Stimulated activated CD8-positive, alpha-beta memory T cell treated with anti-CD3 and anti-CD28 coated beads, Interleukin-15, amount 100 ng/mL, for 1 hour (primary cell): ENCODE measurements at regions not wholly inside any gene's neighbourhood (a gene's known extent, or its start where the extent isn't known, plus 50 kb on each side); places are given as distances from the start of the nearest gene placed in this dataset.

Experiments
- DNase-seq: peaks from one replicate; pipeline ENCODE4 v3.0.0-alpha.2; 2020; ENCODE audit warnings: low read depth

DNA sequence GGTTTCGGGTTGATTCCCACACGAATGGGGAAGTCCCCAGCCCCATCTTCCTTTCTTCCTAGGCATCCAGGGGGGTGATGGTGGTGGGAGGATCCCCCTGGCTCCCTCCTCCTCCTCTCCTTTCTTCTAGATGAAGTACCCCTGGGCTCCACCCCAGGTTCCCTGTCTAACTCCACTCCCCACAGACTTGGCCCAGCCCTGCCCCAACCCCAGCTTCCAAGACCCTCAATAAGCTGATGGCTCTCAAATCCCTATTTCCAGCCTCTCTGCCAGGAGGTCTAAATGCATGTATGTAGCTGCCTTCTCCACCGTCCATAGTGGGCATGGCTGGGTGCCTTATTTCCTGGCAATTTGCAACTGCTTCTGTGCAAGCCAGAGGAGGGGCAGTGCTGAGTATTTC is 383.7 kb downstream of the BCL11B start:
- DNase-seq, result no peak

DNA sequence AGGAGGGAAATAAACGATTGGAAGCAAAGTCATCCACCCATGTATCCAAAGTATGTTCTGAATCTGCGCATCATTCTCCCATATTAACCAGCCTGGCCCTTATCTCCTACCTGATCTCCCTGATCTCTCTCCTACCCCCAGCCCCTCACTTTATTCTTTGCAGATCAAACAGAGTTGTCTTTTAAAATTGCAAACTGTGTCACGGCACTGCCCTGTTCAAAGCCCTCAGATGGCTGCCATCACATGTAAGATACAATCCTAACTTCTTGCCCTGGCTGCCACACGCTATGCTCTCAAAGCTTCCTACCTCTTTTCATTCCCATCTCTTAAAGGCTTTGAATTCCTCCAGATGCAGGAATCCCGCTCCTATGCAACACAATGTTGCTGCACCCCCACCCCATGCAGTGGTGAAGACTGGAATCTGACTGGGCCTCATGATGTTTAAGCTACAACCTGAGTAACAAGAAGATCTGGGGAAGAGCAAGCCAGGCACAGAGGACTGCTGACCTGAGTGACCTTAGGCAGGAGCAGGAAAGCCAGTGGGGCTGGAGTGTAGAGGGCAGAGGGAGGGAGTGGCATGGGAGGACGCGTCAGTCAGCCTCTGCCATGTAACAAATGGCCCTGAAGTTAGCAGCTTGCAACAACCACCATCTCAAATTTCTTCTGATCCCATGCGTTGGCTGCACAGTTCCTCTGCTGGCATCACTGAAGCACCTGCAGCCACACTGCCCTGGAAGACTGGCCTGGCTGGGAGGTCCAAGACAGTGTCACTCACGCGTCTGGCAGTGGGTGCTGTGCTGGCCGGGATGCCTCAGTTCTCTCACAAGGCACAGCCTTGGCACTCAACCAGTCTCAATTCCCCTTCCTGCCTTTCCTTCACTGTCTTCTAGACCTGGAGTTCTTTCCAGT is 382.8 kb downstream of the BCL11B start:
- no peak for DNase-seq

DNA sequence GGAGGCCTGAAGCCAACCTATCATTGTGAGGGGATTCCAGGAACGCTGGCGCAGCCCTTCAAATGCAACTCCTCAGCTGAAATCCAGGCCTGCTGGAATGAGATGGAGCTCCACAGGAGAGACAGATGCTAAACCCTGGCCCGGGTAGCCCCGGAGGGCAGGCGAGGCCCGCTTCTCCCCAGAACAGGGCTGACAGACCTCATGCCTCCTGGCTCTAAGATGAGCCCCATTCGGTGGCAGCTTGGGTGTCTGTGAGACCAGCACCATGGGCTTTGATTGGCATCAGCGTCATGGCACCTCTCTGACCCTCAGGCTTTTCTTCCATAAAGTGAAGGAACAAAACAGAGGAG is 382.2 kb downstream of the BCL11B start:
- no peak for DNase-seq

DNA sequence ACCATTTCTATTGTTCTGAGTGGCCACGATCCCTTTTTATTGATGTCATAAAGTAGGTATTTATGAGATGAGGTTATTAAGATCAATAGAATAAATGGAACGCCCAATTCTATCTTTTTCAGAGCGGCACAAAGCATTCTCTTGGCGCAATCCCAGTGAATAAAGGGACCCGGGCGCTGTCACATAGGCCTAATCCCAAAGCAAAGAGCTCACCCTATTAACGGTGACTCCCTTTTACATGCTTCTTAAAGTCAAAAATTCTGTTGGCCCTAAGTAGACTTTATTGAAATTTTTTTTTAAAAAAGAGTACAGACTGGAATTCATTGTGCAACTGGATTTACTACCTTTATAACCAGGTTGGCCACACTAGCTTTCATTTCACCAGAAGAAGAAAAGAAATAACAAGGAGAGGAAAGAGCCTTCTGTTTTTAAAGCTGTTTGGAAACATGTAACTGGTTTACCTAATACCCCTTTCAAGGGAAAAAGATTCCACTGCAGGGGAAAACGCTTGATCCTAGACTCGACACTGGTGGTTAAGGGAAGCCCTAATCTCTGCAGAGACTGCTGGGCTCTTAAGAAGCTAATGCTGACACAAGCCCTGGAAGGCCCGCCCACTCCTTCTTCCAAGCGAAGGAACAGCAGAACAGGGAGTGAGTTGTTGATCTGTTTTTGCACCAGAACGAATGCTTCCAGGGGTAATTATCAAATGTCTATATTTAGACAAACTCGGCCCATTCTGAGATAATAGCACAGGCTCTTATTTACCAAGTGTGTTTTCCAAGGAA is 381.2 kb downstream of the BCL11B start:
- no peak for DNase-seq

DNA sequence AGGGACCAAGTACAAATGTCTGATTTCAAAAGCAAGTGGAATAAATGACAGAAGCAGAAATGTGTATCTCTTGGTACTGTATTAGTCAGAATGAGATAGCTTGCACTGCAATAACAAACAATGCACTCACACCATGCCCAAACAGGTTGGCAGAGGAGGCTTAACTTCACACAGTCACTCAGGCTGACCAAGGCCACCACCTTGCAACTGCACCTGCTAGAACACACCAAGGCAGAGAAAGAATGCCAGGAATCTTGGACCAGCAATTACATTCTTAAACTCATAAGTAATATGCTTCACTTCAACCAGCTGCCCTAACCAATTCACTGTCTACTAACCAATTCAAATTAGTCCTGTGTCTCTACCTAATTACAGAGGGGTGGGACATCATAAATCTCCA is 378.3 kb downstream of the BCL11B start:
- no peak for DNase-seq

DNA sequence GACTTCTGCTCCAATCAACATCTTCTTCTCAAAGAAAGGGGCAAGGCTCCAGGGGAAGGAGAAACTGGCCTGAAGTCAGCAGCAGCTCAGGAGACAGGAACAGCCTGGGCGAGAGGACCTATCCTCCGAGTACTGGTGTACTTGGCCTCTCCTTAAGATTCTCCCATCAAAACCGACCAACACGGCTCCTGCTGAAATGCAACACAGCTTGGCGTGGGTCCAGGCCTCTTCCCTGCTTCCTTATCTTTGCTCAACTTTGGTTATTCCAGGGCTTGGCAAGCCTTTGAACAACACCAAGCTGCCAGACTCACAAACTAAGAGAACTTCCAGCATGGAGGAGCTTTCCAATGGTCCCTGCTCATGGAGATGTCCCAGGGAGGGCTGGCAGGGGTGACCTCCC is 377.4 kb downstream of the BCL11B start:
- no peak for DNase-seq

DNA sequence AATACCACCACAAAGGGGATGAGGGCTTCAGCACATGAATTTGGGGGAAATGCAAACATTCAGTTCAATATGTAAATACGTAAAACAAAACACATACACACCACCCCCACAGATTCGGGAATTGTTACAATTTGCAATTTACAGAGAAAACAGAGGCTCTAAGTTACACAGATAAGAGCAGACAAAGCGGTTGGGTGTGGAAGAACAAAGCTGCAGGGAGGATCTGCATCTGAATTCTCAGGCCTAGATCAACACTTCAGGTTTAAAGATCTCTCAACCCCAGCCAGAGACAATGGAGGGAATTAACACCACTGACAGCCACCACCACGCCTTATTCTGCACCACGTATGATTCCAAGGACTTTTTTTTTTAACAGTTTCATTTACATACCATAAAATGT is 375.5 kb downstream of the BCL11B start:
- no peak for DNase-seq

DNA sequence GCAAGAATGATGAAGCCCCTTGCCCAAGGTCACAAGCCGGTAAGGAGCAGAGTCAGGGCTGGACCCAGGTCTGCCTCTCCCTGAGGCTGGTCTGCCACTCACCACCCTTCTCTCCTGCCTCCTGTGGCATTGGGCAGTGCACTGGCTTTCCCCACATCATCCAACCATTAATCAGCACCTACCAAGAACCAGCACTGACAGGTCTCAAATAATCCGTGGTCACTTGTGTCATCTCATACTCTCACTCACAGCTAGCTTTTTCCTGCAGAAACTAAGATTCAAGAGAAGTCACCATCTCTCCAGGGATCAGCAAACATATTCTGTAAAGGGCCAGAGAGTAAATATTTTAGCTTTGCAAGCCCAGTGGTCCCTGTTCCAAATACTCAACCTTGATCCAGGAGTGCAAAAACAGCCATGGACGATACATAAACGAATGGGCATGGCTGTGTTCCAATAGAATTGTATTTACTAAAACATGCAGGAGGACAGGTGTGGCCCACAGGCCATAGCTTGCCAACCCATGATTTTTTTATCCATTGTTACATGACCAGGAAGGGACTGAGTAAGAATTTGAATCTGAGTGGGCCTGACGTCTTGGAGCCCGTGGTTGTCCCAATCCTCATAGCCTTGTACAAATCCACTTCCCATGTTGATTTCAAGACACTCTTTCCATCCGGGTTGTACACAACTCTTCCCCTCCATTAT is 374.2 kb downstream of the BCL11B start:
- DNase-seq, result no peak

DNA sequence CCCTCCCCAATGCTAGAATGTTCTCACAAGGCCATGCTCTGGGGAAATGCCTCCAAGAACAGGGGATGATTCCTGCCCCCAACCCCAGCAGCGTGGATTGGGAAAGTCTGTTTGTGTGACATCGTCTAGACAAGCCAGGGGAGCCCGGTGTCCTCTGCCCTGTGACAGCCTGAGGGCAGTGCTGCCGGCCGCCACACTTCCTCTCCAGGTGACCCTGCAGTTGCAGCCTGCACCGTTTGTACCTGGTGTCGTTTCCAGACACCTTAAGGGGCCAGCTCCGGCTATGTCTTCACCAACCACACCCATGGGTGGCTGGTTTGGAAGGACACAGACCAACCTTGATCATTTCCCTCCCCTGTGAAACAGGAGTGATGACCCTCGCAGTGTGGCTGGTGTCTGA is 372.6 kb downstream of the BCL11B start:
- DNase-seq, result no peak

DNA sequence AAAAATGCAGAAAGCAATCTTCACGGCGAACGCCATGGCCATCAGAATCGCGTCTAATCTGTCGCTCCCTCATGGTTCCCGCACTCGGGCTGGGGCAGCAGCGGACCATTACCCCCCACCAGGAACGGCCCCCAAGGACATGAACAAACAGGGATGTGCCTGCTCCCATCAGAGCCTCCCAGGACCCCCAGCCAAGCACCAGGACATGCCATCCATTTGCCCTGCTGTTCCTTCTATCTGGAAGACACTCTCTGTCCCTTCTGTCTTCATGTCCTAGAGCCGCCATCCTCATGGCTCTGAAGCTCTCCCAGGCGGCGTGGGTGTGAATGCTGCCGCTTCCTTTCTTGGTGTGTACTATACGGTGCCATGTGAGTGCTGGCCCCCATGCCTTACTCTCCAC is 371.8 kb downstream of the BCL11B start:
- DNase-seq, result no peak

DNA sequence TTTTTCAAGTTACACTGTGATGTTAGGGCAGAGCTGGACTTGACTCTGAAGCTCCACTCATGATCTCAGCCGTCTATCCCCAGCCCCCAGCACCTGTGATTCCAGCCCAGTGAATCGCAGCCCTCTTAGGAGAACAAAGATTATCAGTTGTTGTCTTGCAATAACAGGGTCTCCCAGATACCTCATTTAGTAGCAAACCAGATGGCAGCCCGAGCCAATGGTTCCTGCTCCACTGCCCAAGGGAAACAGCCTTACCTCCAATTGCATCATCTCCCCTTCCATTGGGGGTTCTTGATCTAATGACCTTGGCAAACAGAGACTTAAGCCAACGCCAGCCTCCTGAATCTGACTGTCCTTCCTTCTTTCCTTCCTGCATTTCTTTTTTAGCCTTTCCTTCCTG is 371.2 kb downstream of the BCL11B start:
- no peak for DNase-seq

DNA sequence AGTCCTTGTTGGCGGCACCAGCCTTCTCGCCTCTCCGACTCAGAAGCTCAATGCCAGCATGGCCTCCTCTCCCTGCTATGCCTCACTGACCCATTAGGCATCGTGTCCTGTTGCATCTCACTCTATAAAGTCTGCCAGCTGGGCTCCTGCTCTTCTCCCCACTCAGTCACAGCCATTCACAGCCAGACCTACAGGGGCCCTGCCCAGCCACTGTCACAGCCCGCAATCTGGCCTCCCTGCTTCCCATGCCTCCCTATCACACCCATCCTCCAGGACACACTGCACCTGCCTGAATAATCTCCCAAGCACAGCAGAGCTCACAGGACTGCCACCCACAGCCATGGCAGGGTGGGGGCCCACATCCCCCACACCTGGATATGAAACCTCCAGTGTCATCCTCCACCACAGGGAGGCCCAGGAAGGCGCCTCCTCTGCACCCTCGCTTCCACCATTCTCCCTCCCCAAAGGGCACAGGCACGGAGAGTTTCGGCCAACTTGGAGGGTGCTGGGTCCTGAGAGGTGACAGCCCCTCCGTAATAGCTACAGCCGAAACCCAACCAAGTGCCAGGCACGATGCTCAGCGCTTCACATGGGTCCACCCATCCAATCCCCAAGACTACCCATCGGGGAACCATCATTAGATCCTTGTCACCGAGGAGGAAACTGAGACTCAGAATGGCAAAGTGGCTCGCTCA is 370.3 kb downstream of the BCL11B start:
- no peak for DNase-seq

DNA sequence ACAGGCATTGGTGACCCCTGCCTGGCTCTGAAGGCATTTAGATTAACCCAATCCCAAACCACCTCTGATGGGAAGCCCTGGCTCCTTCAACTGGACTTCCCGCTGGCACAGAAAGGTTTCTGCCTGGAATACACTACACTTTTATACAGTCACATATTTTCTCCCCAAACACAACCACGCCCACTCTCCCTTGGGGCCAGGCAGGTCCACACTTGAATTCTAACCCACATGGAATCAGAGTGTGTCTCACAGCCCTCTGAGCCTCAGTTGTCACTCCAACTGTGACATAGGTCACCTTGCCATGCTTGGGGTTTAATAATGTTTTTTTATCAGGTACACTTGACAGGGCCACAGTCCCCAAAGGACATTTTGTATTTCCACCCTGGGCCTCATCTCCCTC is 368.6 kb downstream of the BCL11B start:
- no peak for DNase-seq

DNA sequence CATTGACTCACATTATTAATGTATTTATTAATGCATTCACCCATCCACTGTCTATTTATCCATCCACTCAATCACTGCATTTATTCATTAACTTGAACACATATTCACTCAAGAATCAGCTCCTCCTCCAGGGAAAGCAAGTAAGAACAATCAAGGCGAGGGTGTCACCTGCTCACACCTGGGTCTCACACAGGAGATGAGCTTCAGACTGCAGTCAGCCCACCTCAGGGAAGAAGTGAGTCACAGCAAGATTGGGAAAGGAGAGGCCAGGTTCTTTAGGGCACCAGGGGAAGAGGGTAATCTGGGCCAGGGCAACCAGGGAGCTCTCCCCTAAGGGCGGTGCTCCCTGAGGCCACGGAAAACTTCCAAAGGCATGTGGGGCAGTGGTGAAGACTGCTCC is 367.3 kb downstream of the BCL11B start:
- no peak for DNase-seq

DNA sequence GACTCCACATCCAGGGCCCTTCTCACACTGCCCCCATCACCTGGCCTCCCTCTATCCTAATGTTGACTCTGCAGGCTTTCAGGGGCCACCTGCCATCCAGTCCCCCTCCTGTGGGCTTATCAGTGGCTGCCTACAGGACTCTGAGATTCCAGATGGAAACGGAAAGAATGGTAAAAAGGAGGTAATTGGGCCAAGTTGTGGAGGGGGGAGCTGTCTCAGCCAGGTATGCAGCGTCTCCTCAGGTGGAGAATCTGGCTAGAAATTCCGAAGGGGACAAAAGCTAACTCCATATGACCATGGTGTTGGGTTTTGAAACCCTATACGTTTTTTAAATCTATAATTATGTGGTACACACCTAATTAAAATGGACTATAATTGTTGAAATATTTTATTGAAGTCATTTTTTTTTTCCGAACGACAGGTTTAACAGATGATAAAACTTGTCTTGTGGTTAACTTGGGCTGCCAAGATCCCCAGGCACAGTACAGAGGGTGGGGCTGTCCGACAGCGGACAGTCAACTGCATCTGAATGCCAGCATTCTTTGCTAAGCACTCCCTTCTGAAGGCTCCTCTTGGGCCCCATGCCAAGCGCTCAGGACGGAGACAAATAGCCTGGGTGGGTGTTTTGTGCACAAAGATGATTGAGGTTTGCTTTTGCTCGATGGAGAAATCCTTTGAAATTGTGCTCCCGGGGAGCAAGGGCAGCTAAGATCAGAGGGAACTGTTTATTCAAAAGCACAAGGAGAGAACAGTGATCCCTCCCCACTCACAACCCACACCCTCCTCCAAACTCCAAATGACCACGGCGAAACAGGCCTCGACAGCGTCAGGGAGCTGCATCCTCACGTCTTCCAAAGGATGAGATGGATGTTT is 365.6 kb downstream of the BCL11B start:
- no peak for DNase-seq

DNA sequence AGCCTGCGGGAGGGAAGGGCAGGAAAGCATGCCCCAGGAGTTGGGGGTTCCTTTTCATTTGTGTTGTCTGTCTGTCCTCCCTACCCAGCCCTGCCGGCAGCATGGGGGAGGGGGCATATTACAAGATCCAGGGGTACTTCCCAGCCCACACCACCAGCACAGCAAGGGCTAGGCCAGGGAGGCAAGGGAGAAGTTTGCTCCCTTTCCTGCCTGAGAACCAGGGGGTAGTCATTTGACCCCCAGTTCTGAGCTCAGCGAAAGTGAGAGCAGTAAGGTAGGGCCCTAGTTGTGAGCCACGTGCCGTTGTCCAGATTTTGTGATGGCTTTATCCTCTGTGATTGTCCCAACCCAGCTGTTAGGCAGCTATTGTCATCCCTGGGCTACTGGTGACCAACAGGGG is 364.7 kb downstream of the BCL11B start:
- DNase-seq, result no peak

DNA sequence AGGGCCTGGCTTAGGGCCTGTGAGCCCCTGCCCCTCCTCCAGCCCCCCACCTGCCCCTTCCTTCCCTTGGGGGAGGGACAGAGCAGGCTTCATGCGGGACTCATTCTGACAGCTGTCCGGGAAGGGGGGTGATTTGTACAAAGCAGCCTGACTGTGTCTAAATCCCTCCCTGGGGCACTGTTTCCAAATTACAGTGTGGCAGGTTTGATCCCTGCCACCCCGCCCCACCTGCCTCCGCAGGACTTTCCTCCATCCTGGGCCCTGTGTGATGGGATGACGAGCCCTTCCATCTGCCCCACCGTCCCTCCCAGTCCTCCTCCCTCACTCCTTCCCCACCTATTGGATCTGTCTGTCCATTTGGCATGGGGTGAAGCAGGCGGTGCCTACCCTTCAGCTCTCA is 363.9 kb downstream of the BCL11B start:
- no peak for DNase-seq

DNA sequence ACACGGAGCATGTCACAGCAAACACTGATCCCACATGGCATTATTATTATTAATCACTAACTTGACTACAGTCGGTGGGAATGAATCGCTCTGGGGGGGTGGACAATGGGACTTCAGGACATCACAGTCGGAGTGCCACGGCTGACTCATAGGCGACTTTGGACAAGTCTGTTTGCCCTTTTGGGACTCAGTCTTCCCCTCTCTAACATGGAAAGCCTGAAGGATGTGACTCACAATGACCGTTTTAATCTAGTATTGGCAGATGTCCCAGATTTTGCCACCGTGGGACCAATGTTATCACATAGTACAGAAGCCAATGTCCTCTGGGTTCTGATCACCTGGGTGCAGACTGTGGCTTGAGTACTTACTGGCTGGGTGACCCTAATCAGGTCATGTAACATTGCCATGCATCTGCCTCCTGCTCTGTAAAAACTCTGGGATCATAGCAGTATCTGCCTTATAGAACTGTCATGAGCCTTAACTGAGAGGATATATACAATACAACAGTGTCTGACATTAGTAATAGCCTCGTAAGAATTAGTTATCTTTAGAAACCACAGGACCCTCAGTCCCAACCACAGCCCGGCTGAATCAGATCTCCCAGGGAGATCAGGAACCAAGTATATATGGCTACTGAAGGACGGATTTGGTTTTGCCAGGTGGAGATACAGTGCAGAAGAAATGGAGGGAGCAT is 362.6 kb downstream of the BCL11B start:
- no peak for DNase-seq

DNA sequence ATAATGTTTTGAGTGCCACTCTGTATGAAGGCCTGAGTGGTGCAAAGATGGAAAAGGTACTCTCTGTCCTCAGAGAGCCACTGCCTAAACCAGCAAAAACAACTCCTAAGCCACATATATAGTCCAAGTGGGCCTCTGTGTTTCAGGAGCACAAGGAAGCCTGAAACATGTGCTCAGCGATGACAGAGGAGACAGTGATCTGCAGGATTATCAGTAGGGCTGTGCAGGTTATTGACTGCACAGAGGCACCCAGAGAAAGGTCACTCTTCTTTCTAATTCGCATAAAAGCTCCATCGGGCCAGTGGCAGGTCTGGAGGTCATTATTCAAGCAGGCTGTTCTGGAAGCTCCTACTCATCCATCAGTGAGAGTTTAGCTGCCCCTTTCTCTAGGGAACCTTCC is 361.9 kb downstream of the BCL11B start:
- no peak for DNase-seq

DNA sequence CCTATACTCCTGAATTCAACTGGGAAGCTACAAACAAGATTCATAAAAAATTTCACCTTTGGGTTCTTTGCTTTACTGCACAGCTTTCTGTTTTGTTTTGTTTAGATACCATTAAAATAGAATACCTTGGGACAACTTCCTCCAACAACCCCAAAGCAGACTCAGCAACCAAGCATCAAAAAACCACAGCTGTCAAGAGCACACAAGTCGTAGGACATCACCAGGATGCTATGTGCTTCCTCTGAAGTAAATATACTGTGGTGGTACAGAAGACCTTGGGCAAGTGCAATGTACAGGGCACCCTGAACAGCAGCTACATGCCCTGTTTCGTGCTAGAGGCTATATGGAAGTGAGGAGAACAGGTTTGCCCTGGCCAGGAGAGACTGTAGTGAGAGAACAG is 359.3 kb downstream of the BCL11B start:
- DNase-seq, result no peak
